Esophagus muscularis mucosa (tissue), 4 donors: ENCODE measurements at regions not wholly inside any gene's neighbourhood (a gene's known extent, or its start where the extent isn't known, plus 50 kb on each side); places are given as distances from the start of the nearest gene placed in this dataset.

Experiments used
- EP300 ChIP-seq: sonication (generic); formaldehyde crosslinking; IDR thresholded peaks from one replicate; pipeline ENCODE4 v1.6.1; 2017; ENCODE audit warnings: antibody characterized with exemption
- POLR2A ChIP-seq: fragments of 450-650 bp; IDR thresholded peaks from one replicate; pipeline ENCODE4 v1.6.1; 2017; ENCODE audit warnings: antibody characterized with exemption, moderate library complexity, mild to moderate bottlenecking, low read depth
- POLR2AphosphoS5 ChIP-seq, 2 donors: sonication (generic); formaldehyde crosslinking; IDR thresholded peaks; one replicate each; pipeline ENCODE4 v1.6.1; 2017; ENCODE audit warnings: antibody characterized with exemption in 2 of 2
- TF ChIP-seq, protein P1 (sequence below), 3 experiments: fragments of 200-600 bp in 2 of 3; fragments of 450-650 bp in 1 of 3; sonication (generic) in 2 of 3; IDR thresholded peaks; one replicate each; pipeline ENCODE4 v1.5.1; 2017 to 2019; ENCODE audit warnings: antibody characterized with exemption in 3 of 3, mild to moderate bottlenecking in 2 of 3, moderate library complexity in 1 of 3

DNA sequence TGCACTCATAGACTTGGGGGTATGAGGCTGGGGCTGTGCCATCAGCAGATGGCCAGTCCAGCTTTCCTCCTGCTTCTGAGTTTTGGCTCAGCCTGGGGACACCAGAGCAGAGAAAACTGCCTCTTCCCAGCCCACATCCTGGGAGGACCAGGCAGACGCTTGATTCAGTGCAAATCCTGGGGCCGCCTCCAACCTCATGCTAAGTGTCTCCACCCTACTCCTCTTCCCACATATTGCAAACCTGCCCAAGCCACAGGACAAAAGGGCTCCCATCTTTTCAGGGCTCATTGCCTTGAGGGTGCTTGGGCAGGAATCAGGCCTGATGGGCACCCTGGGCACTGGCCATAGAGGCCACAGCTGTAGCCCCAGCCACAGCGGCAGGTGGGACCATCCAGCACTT, 79.7 kb upstream of the SHANK2 start:
- no peak for TF ChIP-seq POLR2AphosphoS5 (IDR thresholded peaks at IDR 0.05)
- TF ChIP-seq POLR2A: no peak
- TF ChIP-seq, protein P1, sequence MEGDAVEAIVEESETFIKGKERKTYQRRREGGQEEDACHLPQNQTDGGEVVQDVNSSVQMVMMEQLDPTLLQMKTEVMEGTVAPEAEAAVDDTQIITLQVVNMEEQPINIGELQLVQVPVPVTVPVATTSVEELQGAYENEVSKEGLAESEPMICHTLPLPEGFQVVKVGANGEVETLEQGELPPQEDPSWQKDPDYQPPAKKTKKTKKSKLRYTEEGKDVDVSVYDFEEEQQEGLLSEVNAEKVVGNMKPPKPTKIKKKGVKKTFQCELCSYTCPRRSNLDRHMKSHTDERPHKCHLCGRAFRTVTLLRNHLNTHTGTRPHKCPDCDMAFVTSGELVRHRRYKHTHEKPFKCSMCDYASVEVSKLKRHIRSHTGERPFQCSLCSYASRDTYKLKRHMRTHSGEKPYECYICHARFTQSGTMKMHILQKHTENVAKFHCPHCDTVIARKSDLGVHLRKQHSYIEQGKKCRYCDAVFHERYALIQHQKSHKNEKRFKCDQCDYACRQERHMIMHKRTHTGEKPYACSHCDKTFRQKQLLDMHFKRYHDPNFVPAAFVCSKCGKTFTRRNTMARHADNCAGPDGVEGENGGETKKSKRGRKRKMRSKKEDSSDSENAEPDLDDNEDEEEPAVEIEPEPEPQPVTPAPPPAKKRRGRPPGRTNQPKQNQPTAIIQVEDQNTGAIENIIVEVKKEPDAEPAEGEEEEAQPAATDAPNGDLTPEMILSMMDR (IDR thresholded peaks at IDR 0.05): no peak
- TF ChIP-seq EP300: no peak
